ENCODE measurements at regions not wholly inside any gene's neighbourhood (a gene's known extent, or its start where the extent isn't known, plus 50 kb on each side); places are given as distances from the start of the nearest gene placed in this dataset.
"Not testable (repeated sequence)": the region's sequence is repeated elsewhere in the genome, so short reads cannot be mapped to it uniquely, and the experiment has no call there.

GRCh38 chr1:228650141-228650540 is 85.1 kb upstream of the RHOU start:
- peaks cover 8 to 16% of the 10 kb centered on the region in 2 donors for H3K4me1 ChIP-seq (ENCODE audit: control insufficient read depth in 2 of 2, insufficient read depth in 2 of 2, low read length in 1 of 2)
- H3K27me3 ChIP-seq (ENCODE audit: control insufficient read depth in 1 of 2, insufficient read depth in 2 of 2, low read length in 2 of 2): peaks cover 3 to 8% of the 10 kb centered on the region in 2 donors
- no peaks in the 10 kb centered on the region for H3K9me3 ChIP-seq (ENCODE audit: control insufficient read depth in 2 of 2, insufficient read depth in 1 of 2, low read depth in 1 of 2, low read length in 1 of 2)
- H3K36me3 ChIP-seq (ENCODE audit: control insufficient read depth in 2 of 2, insufficient read depth in 2 of 2, low read length in 1 of 2): no peaks in the 10 kb centered on the region
- no peak overlapping the region for H3K27ac ChIP-seq (ENCODE audit: low read depth in 2 of 2, low read length in 1 of 2)
- no peak overlapping the region for H3K4me3 ChIP-seq (ENCODE audit: low read depth in 1 of 2, low read length in 2 of 2)
- WGBS, 2 donors: 43 to 51% methylated on average over 23 of the region's 23 CpGs

GRCh38 chr1:228650946-228651345 is 84.3 kb upstream of the RHOU start:
- peaks cover 8 to 16% of the 10 kb centered on the region in 2 donors for H3K4me1 ChIP-seq (ENCODE audit: control insufficient read depth in 2 of 2, insufficient read depth in 2 of 2, low read length in 1 of 2)
- 72 to 94% methylated on average over 1 of the region's 1 CpG for WGBS, 2 donors
- H3K36me3 ChIP-seq (ENCODE audit: control insufficient read depth in 2 of 2, insufficient read depth in 2 of 2, low read length in 1 of 2): no peaks in the 10 kb centered on the region
- no peaks in the 10 kb centered on the region for H3K9me3 ChIP-seq (ENCODE audit: control insufficient read depth in 2 of 2, insufficient read depth in 1 of 2, low read depth in 1 of 2, low read length in 1 of 2)
- peaks cover 3 to 8% of the 10 kb centered on the region in 2 donors for H3K27me3 ChIP-seq (ENCODE audit: control insufficient read depth in 1 of 2, insufficient read depth in 2 of 2, low read length in 2 of 2)
- no peak overlapping the region for H3K27ac ChIP-seq (ENCODE audit: low read depth in 2 of 2, low read length in 1 of 2)
- H3K4me3 ChIP-seq (ENCODE audit: low read depth in 1 of 2, low read length in 2 of 2): no peak overlapping the region

- H3K27me3 ChIP-seq (ENCODE audit: control insufficient read depth in 1 of 2, insufficient read depth in 2 of 2, low read length in 2 of 2): peaks cover 3 to 8% of the 10 kb centered on the region in 2 donors
- 87 to 93% methylated on average over 1 of the region's 1 CpG for WGBS, 2 donors
- H3K27ac ChIP-seq (ENCODE audit: low read depth in 2 of 2, low read length in 1 of 2): no peak overlapping the region
- no peaks in the 10 kb centered on the region for H3K9me3 ChIP-seq (ENCODE audit: control insufficient read depth in 2 of 2, insufficient read depth in 1 of 2, low read depth in 1 of 2, low read length in 1 of 2)
- H3K4me3 ChIP-seq (ENCODE audit: low read depth in 1 of 2, low read length in 2 of 2): no peak overlapping the region
- H3K36me3 ChIP-seq (ENCODE audit: control insufficient read depth in 2 of 2, insufficient read depth in 2 of 2, low read length in 1 of 2): no peaks in the 10 kb centered on the region
- H3K4me1 ChIP-seq (ENCODE audit: control insufficient read depth in 2 of 2, insufficient read depth in 2 of 2, low read length in 1 of 2): peaks cover 4 to 11% of the 10 kb centered on the region in 2 donors
These were observed 83.2 kb upstream of the RHOU start for GRCh38 chr1:228652116-228652515.

GRCh38 chr1:228653057-228653456 is 82.2 kb upstream of the RHOU start:
- H3K27me3 ChIP-seq (ENCODE audit: control insufficient read depth in 1 of 2, insufficient read depth in 2 of 2, low read length in 2 of 2); H3K9me3 ChIP-seq (ENCODE audit: control insufficient read depth in 2 of 2, insufficient read depth in 1 of 2, low read depth in 1 of 2, low read length in 1 of 2); H3K36me3 ChIP-seq (ENCODE audit: control insufficient read depth in 2 of 2, insufficient read depth in 2 of 2, low read length in 1 of 2); H3K4me3 ChIP-seq (ENCODE audit: low read depth in 1 of 2, low read length in 2 of 2); H3K27ac ChIP-seq (ENCODE audit: low read depth in 2 of 2, low read length in 1 of 2); H3K4me1 ChIP-seq (ENCODE audit: control insufficient read depth in 2 of 2, insufficient read depth in 2 of 2, low read length in 1 of 2): not testable (repeated sequence)
- WGBS, 2 donors: 90% methylated on average over 7 of the region's 7 CpGs

GRCh38 chr1:228653748-228654147 is 81.5 kb upstream of the RHOU start:
- no peak overlapping the region for H3K4me3 ChIP-seq (ENCODE audit: low read depth in 1 of 2, low read length in 2 of 2)
- peaks cover 2 to 3% of the 10 kb centered on the region in 2 donors for H3K27me3 ChIP-seq (ENCODE audit: control insufficient read depth in 1 of 2, insufficient read depth in 2 of 2, low read length in 2 of 2)
- H3K27ac ChIP-seq (ENCODE audit: low read depth in 2 of 2, low read length in 1 of 2): no peak overlapping the region
- WGBS, 2 donors: 87 to 90% methylated on average over 1 of the region's 1 CpG
- no peaks in the 10 kb centered on the region for H3K36me3 ChIP-seq (ENCODE audit: control insufficient read depth in 2 of 2, insufficient read depth in 2 of 2, low read length in 1 of 2)
- no peaks in the 10 kb centered on the region for H3K9me3 ChIP-seq (ENCODE audit: control insufficient read depth in 2 of 2, insufficient read depth in 1 of 2, low read depth in 1 of 2, low read length in 1 of 2)
- no peaks in the 10 kb centered on the region for H3K4me1 ChIP-seq (ENCODE audit: control insufficient read depth in 2 of 2, insufficient read depth in 2 of 2, low read length in 1 of 2)

DNA sequence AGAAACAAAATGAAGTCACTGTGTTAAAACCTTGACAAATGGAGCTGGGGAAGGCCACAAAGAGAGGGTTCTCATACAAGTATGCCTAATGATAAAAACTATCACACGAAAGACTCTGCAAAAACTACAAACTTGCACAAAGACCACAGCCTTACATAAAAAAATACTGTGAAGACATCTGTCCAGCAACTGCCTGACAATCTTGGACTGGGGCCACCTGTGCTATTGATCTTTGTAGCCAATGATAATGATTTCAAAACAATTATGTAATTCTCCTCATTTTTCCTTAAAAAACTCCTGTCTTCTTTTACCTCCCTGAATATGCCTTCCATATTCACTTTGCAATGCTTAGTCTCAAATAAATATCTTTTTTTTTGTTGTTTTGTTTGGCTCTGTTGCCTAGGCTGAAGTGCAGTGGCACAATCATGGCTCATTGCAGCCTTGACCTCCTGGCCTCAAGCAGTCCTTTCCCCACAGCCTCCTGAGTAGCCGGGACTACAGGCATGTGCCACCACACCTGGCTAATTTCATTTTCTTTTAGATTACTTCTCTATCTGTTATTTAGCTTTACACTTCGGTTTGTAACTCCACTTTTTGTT is 79.4 kb upstream of the RHOU start:
- Histone ChIP-seq H3K36me3 (ENCODE audit: control insufficient read depth in 2 of 2, insufficient read depth in 2 of 2, low read length in 1 of 2) (no peaks in the 10 kb centered on the region), H3K27ac (ENCODE audit: low read depth in 2 of 2, low read length in 1 of 2) (no peak overlapping the region), H3K27me3 (ENCODE audit: control insufficient read depth in 1 of 2, insufficient read depth in 2 of 2, low read length in 2 of 2) (peaks cover 0 to 3% of the 10 kb centered on the region in 2 donors), H3K9me3 (ENCODE audit: control insufficient read depth in 2 of 2, insufficient read depth in 1 of 2, low read depth in 1 of 2, low read length in 1 of 2) (no peaks in the 10 kb centered on the region), H3K4me1 (ENCODE audit: control insufficient read depth in 2 of 2, insufficient read depth in 2 of 2, low read length in 1 of 2) (no peaks in the 10 kb centered on the region), H3K4me3 (ENCODE audit: low read depth in 1 of 2, low read length in 2 of 2) (no peak overlapping the region)
- WGBS, 2 donors: 77 to 85% methylated on average over 3 of the region's 3 CpGs

- not testable (repeated sequence) for H3K4me1 ChIP-seq (ENCODE audit: control insufficient read depth in 2 of 2, insufficient read depth in 2 of 2, low read length in 1 of 2); H3K27ac ChIP-seq (ENCODE audit: low read depth in 2 of 2, low read length in 1 of 2); H3K27me3 ChIP-seq (ENCODE audit: control insufficient read depth in 1 of 2, insufficient read depth in 2 of 2, low read length in 2 of 2); H3K4me3 ChIP-seq (ENCODE audit: low read depth in 1 of 2, low read length in 2 of 2); H3K36me3 ChIP-seq (ENCODE audit: control insufficient read depth in 2 of 2, insufficient read depth in 2 of 2, low read length in 1 of 2); H3K9me3 ChIP-seq (ENCODE audit: control insufficient read depth in 2 of 2, insufficient read depth in 1 of 2, low read depth in 1 of 2, low read length in 1 of 2)
- 73 to 85% methylated on average over 5 of the region's 5 CpGs for WGBS, 2 donors
These were observed 73.1 kb upstream of the RHOU start for GRCh38 chr1:228662007-228662689.

GRCh38 chr1:228664399-228664914 is 70.8 kb upstream of the RHOU start:
- WGBS, 2 donors: 36 to 40% methylated on average over 14 of the region's 14 CpGs
- H3K27me3 ChIP-seq (ENCODE audit: control insufficient read depth in 1 of 2, insufficient read depth in 2 of 2, low read length in 2 of 2): no peaks in the 10 kb centered on the region
- H3K4me3 ChIP-seq (ENCODE audit: low read depth in 1 of 2, low read length in 2 of 2): no peak overlapping the region
- H3K9me3 ChIP-seq (ENCODE audit: control insufficient read depth in 2 of 2, insufficient read depth in 1 of 2, low read depth in 1 of 2, low read length in 1 of 2): no peaks in the 10 kb centered on the region
- H3K27ac ChIP-seq (ENCODE audit: low read depth in 2 of 2, low read length in 1 of 2): no peak overlapping the region
- H3K4me1 ChIP-seq (ENCODE audit: control insufficient read depth in 2 of 2, insufficient read depth in 2 of 2, low read length in 1 of 2): no peaks in the 10 kb centered on the region
- no peaks in the 10 kb centered on the region for H3K36me3 ChIP-seq (ENCODE audit: control insufficient read depth in 2 of 2, insufficient read depth in 2 of 2, low read length in 1 of 2)

DNA sequence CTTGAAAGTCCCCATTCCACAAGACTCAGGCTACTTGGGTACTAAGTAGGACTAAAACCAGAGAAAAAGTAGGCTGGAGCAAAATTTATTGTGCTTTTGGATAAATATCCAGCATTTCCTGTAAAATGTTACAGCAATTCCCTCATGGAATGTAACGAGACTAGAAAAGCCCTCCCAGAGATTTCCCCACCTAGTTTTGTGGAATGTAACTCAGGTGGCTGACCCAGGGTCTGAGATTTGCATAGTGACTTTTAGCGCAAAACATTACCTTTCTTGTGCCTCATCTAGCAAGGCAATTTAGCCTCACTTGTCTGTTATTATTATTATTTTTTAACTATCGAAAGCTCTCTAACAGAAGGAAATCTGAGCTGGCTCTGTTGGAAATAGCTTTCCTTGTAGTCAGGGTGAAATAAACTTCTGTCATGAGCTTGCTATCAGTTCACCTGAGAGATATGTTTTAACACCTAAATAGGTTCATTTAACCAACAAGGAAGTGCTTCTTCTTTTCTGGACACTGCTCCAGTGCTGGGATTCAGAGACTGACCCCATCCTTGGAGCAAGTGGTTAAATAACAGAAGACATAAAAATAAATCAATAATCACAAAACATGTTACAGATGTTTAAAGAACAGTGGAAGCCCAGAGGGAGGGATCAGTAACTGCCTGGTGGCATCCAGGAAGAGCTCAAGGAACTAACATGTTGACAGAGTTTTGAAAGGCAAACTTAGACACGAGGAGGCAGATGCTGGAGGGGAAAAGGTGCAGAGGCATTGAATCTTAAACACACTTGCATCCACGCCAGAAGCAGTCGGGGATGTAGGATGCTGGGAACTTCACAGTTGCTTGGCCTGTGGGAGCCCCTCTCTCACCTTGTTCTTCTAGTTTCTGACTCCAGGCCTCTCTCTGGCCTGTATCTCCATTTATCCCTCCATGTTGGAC is 68.3 kb upstream of the RHOU start:
- Histone ChIP-seq H3K27me3 (ENCODE audit: control insufficient read depth in 1 of 2, insufficient read depth in 2 of 2, low read length in 2 of 2) (no peaks in the 10 kb centered on the region), H3K27ac (ENCODE audit: low read depth in 2 of 2, low read length in 1 of 2) (no peak overlapping the region), H3K4me3 (ENCODE audit: low read depth in 1 of 2, low read length in 2 of 2) (no peak overlapping the region), H3K9me3 (ENCODE audit: control insufficient read depth in 2 of 2, insufficient read depth in 1 of 2, low read depth in 1 of 2, low read length in 1 of 2) (no peaks in the 10 kb centered on the region), H3K4me1 (ENCODE audit: control insufficient read depth in 2 of 2, insufficient read depth in 2 of 2, low read length in 1 of 2) (no peaks in the 10 kb centered on the region), H3K36me3 (ENCODE audit: control insufficient read depth in 2 of 2, insufficient read depth in 2 of 2, low read length in 1 of 2) (no peaks in the 10 kb centered on the region)
- WGBS, 2 donors: 73% methylated on average over 6 of the region's 6 CpGs

Measured in esophagus (tissue), 2 donors.